VCaP (cell line): ENCODE measurements at regions not wholly inside any gene's neighbourhood (a gene's known extent, or its start where the extent isn't known, plus 50 kb on each side); places are given as distances from the start of the nearest gene placed in this dataset.

Source experiments
- H3K27ac ChIP-seq: fragments of 450-650 bp; 2 replicates; pipeline ENCODE4 v1.5.1; 2017
- CTCF ChIP-seq: fragments of 450-650 bp; conservative IDR thresholded peaks from 2 replicates; pipeline ENCODE4 v1.5.1; 2017; ENCODE audit warnings: mild to moderate bottlenecking, moderate library complexity

GRCh38 chr1:221099747-221100595, 220.7 kb downstream of the HLX start:
- no peak overlapping the region for H3K27ac ChIP-seq
- no peak for TF ChIP-seq CTCF

GRCh38 chr1:221100611-221101010, 221.4 kb downstream of the HLX start:
- no peak for TF ChIP-seq CTCF
- H3K27ac ChIP-seq: no peak overlapping the region

- H3K27ac ChIP-seq: no peak overlapping the region
- no peak for TF ChIP-seq CTCF
Observed at GRCh38 chr1:221101807-221102605, 222.8 kb downstream of the HLX start.

- no peak for TF ChIP-seq CTCF
- no peak overlapping the region for H3K27ac ChIP-seq
Observed at GRCh38 chr1:221104596-221104995, 225.4 kb downstream of the HLX start.

- no peak overlapping the region for H3K27ac ChIP-seq
- TF ChIP-seq CTCF: no peak
Observed at GRCh38 chr1:221105578-221105977, 226.3 kb downstream of the HLX start.

GRCh38 chr1:221106616-221107015, 227.4 kb downstream of the HLX start:
- no peak overlapping the region for H3K27ac ChIP-seq
- no peak for TF ChIP-seq CTCF

GRCh38 chr1:221109930-221110329, 230.7 kb downstream of the HLX start:
- no peak for TF ChIP-seq CTCF
- H3K27ac ChIP-seq: no peak overlapping the region
